SK-N-SH treated with all-trans-retinoic acid at 6 μM for 48 hours (cell line): ENCODE measurements at regions not wholly inside any gene's neighbourhood (a gene's known extent, or its start where the extent isn't known, plus 50 kb on each side); places are given as distances from the start of the nearest gene placed in this dataset.

Experiments
- ATAC-seq: fragments of 200-7000 bp; cut with Tn5 transposase; 3 replicates; pipeline ENCODE4 v1.9.1; 2020; ENCODE audit warnings: mild to moderate bottlenecking, moderate library complexity
- ARNTL ChIP-seq: fragments of 450-650 bp; formaldehyde crosslinking; IDR thresholded peaks from 2 replicates; pipeline ENCODE4 v1.5.0; 2020; ENCODE audit warnings: low read depth, mild to moderate bottlenecking, moderate library complexity, borderline replicate concordance
- BACH2 ChIP-seq: fragments of 250-450 bp; sonication (Bioruptor Pico); IDR thresholded peaks from 2 replicates; pipeline ENCODE4 v1.9.0; 2021; ENCODE audit warnings: mild to moderate bottlenecking, borderline replicate concordance
- CREB5 ChIP-seq: fragments of 250-450 bp; sonication (Bioruptor Pico); IDR thresholded peaks from 2 replicates; pipeline ENCODE4 v1.5.1; 2020; ENCODE audit warnings: low read depth, mild to moderate bottlenecking, moderate library complexity
- CSDC2 ChIP-seq: fragments of 250-450 bp; sonication (Bioruptor Pico); IDR thresholded peaks from 2 replicates; pipeline ENCODE4 v1.5.0; 2020; ENCODE audit warnings: mild to moderate bottlenecking, moderate library complexity
- CSRNP3 ChIP-seq: fragments of 250-450 bp; sonication (Bioruptor Pico); IDR thresholded peaks from 2 replicates; pipeline ENCODE4 v1.5.1; 2021; ENCODE audit warnings: mild to moderate bottlenecking, moderate library complexity
- ESRRG ChIP-seq: fragments of 250-450 bp; sonication (Bioruptor Pico); IDR thresholded peaks from 2 replicates; pipeline ENCODE4 v1.6.1; 2021; ENCODE audit warnings: mild to moderate bottlenecking
- GLIS3 ChIP-seq: fragments of 250-450 bp; sonication (Bioruptor Pico); IDR thresholded peaks from 2 replicates; pipeline ENCODE4 v1.5.0; 2020; ENCODE audit warnings: mild to moderate bottlenecking, moderate library complexity
- ISL1 ChIP-seq: fragments of 250-450 bp; sonication (Bioruptor Pico); IDR thresholded peaks from 2 replicates; pipeline ENCODE4 v2.1.2; 2022; ENCODE audit warnings: mild to moderate bottlenecking, moderate library complexity
- OSR1 ChIP-seq: fragments of 250-450 bp; sonication (Bioruptor Pico); IDR thresholded peaks from 2 replicates; pipeline ENCODE4 v1.8.0; 2022; ENCODE audit warnings: moderate library complexity, mild to moderate bottlenecking, inconsistent platforms
- PPARA ChIP-seq: fragments of 250-450 bp; sonication (Bioruptor Pico); IDR thresholded peaks from 2 replicates; pipeline ENCODE4 v1.5.0; 2020; ENCODE audit warnings: mild to moderate bottlenecking, borderline replicate concordance
- TOX ChIP-seq: fragments of 250-450 bp; sonication (Bioruptor Pico); IDR thresholded peaks from 2 replicates; pipeline ENCODE4 v1.8.0; 2021; ENCODE audit warnings: mild to moderate bottlenecking, moderate library complexity, borderline replicate concordance
- ZC3H10 ChIP-seq: fragments of 250-450 bp; sonication (Bioruptor Pico); IDR thresholded peaks from 2 replicates; pipeline ENCODE4 v1.5.1; 2021; ENCODE audit warnings: mild to moderate bottlenecking, moderate library complexity
- ZFP3 ChIP-seq: fragments of 250-450 bp; sonication (Bioruptor Pico); IDR thresholded peaks from 2 replicates; pipeline ENCODE4 v1.5.0; 2020; ENCODE audit warnings: mild to moderate bottlenecking, moderate library complexity
- ZFP30 ChIP-seq: fragments of 450-650 bp; formaldehyde crosslinking; IDR thresholded peaks from 2 replicates; pipeline ENCODE4 v1.5.0; 2022; ENCODE audit warnings: mild to moderate bottlenecking, moderate library complexity
- ZNF565 ChIP-seq: fragments of 450-650 bp; formaldehyde crosslinking; conservative IDR thresholded peaks from 2 replicates; pipeline ENCODE4 v1.5.0; 2020; ENCODE audit warnings: low read depth, mild to moderate bottlenecking, moderate library complexity
- ZNF70 ChIP-seq: fragments of 450-650 bp; formaldehyde crosslinking; IDR thresholded peaks from 2 replicates; pipeline ENCODE4 v1.5.0; 2020; ENCODE audit warnings: mild to moderate bottlenecking, moderate library complexity
- ZNF8 ChIP-seq: fragments of 450-650 bp; formaldehyde crosslinking; IDR thresholded peaks from 2 replicates; pipeline ENCODE4 v1.5.0; 2020; ENCODE audit warnings: mild to moderate bottlenecking, moderate library complexity
- TF ChIP-seq, protein P1 (sequence below): fragments of 250-450 bp; sonication (Bioruptor Pico); IDR thresholded peaks from 2 replicates; pipeline ENCODE4 v1.5.0; 2020; ENCODE audit warnings: mild to moderate bottlenecking, moderate library complexity
- TF ChIP-seq, protein P2 (sequence below): fragments of 250-450 bp; sonication (Bioruptor Pico); IDR thresholded peaks from 2 replicates; pipeline ENCODE4 v1.8.0; 2020; ENCODE audit warnings: mild to moderate bottlenecking, moderate library complexity, borderline replicate concordance
- TF ChIP-seq, protein P3 (sequence below): fragments of 250-450 bp; sonication (Bioruptor Pico); IDR thresholded peaks from 2 replicates; pipeline ENCODE4 v1.8.0; 2021; ENCODE audit warnings: low read depth, mild to moderate bottlenecking, moderate library complexity, borderline replicate concordance

- no peak for TF ChIP-seq TOX (CRISPR knock-in tag)
- no peak for TF ChIP-seq ZNF8 (CRISPR knock-in tag)
- TF ChIP-seq PPARA = no peak
- no peak for TF ChIP-seq ZC3H10 (CRISPR knock-in tag)
- TF ChIP-seq, protein P1, sequence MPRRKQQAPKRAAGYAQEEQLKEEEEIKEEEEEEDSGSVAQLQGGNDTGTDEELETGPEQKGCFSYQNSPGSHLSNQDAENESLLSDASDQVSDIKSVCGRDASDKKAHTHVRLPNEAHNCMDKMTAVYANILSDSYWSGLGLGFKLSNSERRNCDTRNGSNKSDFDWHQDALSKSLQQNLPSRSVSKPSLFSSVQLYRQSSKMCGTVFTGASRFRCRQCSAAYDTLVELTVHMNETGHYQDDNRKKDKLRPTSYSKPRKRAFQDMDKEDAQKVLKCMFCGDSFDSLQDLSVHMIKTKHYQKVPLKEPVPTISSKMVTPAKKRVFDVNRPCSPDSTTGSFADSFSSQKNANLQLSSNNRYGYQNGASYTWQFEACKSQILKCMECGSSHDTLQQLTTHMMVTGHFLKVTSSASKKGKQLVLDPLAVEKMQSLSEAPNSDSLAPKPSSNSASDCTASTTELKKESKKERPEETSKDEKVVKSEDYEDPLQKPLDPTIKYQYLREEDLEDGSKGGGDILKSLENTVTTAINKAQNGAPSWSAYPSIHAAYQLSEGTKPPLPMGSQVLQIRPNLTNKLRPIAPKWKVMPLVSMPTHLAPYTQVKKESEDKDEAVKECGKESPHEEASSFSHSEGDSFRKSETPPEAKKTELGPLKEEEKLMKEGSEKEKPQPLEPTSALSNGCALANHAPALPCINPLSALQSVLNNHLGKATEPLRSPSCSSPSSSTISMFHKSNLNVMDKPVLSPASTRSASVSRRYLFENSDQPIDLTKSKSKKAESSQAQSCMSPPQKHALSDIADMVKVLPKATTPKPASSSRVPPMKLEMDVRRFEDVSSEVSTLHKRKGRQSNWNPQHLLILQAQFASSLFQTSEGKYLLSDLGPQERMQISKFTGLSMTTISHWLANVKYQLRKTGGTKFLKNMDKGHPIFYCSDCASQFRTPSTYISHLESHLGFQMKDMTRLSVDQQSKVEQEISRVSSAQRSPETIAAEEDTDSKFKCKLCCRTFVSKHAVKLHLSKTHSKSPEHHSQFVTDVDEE (CRISPR knock-in tag) = no peak
- no peak for TF ChIP-seq CREB5
- TF ChIP-seq ESRRG (CRISPR knock-in tag) = no peak
- TF ChIP-seq ARNTL = no peak
- TF ChIP-seq, protein P2, sequence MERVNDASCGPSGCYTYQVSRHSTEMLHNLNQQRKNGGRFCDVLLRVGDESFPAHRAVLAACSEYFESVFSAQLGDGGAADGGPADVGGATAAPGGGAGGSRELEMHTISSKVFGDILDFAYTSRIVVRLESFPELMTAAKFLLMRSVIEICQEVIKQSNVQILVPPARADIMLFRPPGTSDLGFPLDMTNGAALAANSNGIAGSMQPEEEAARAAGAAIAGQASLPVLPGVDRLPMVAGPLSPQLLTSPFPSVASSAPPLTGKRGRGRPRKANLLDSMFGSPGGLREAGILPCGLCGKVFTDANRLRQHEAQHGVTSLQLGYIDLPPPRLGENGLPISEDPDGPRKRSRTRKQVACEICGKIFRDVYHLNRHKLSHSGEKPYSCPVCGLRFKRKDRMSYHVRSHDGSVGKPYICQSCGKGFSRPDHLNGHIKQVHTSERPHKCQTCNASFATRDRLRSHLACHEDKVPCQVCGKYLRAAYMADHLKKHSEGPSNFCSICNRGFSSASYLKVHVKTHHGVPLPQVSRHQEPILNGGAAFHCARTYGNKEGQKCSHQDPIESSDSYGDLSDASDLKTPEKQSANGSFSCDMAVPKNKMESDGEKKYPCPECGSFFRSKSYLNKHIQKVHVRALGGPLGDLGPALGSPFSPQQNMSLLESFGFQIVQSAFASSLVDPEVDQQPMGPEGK = no peak
- no peak for TF ChIP-seq ZNF70 (CRISPR knock-in tag)
- no peak for TF ChIP-seq CSRNP3 (CRISPR knock-in tag)
- no peak for TF ChIP-seq ZFP3 (CRISPR knock-in tag)
- ATAC-seq = no peak
Observed at GRCh38 chr9:1157836-1158235, 107.7 kb downstream of the DMRT2 start.

DNA sequence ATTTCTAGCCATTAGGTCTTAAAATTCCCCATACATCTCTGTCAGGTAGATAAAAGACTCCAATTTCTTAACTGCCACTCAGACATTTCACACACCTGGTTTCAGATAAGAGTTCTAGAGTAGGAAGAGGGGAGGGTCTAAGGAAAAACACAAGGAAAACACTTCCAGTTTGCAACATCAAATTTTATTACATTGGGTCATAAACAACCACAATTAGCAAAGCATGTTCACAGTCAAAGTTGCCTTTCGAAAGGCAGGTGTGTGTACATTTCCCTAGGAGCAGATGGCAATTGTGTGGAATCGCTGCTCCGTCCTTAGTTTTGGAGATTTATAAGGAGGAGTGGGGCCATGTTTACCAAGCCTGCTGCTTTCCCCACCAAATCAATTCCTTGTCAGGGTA is 120.8 kb downstream of the DMRT2 start:
- TF ChIP-seq ZNF8 (CRISPR knock-in tag) (no peak), GLIS3 (CRISPR knock-in tag) (no peak), ISL1 (CRISPR knock-in tag) (no peak), ZNF565 (no peak)
- ATAC-seq = no peak

GRCh38 chr9:1171546-1171945 is 121.4 kb downstream of the DMRT2 start:
- no peak for ATAC-seq
- TF ChIP-seq, protein P2 = no peak
- TF ChIP-seq ESRRG (CRISPR knock-in tag) = no peak
- TF ChIP-seq ZFP30 (CRISPR knock-in tag) = no peak
- TF ChIP-seq OSR1 (CRISPR knock-in tag) = no peak
- no peak for TF ChIP-seq PPARA
- TF ChIP-seq ISL1 (CRISPR knock-in tag) = no peak
- TF ChIP-seq ZFP3 (CRISPR knock-in tag) = no peak
- TF ChIP-seq, protein P3, sequence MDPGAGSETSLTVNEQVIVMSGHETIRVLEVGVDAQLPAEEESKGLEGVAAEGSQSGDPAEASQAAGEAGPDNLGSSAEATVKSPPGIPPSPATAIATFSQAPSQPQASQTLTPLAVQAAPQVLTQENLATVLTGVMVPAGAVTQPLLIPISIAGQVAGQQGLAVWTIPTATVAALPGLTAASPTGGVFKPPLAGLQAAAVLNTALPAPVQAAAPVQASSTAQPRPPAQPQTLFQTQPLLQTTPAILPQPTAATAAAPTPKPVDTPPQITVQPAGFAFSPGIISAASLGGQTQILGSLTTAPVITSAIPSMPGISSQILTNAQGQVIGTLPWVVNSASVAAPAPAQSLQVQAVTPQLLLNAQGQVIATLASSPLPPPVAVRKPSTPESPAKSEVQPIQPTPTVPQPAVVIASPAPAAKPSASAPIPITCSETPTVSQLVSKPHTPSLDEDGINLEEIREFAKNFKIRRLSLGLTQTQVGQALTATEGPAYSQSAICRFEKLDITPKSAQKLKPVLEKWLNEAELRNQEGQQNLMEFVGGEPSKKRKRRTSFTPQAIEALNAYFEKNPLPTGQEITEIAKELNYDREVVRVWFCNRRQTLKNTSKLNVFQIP = no peak
- TF ChIP-seq ZNF8 (CRISPR knock-in tag) = no peak
- no peak for TF ChIP-seq CSDC2 (CRISPR knock-in tag)
- no peak for TF ChIP-seq BACH2 (CRISPR knock-in tag)
- TF ChIP-seq CSRNP3 (CRISPR knock-in tag) = no peak
- no peak for TF ChIP-seq ARNTL
- no peak for TF ChIP-seq TOX (CRISPR knock-in tag)
- TF ChIP-seq ZNF70 (CRISPR knock-in tag) = no peak
- TF ChIP-seq ZNF565 = no peak
